Naive thymus-derived CD8-positive, alpha-beta T cell (primary cell): ENCODE measurements at regions not wholly inside any gene's neighbourhood (a gene's known extent, or its start where the extent isn't known, plus 50 kb on each side); places are given as distances from the start of the nearest gene placed in this dataset.

Experiments used
- ATAC-seq, 2 donors: fragments of 150-1000 bp; cut with Tn5 transposase in 1 of 2; sonication (Bioruptor Pico), chemical (Tn5 transposase) in 1 of 2; 1 replicate in 1 of 2; 2 replicates in 1 of 2; pipeline ENCODE4 v1.10.0; 2021; ENCODE audit warnings: mild to moderate bottlenecking in 2 of 2, moderate library complexity in 2 of 2
- POLR2A ChIA-PET: fragments of 350-600 bp; sonication (Branson Sonifier 250); formaldehyde crosslinking; loops from one replicate; lab custom pipeline; 2021; ENCODE audit warnings: antibody characterized with exemption; lab: Charles Lee
- DNase-seq, 10 donors: peaks; one replicate each; pipeline versions ENCODE4 v3.0.0 to v3.0.0-alpha.2; 2020 to 2022
- H3K27ac Mint-ChIP-seq, 10 donors: one replicate each; pipeline ENCODE4 v1.8.0; 2020 to 2022; ENCODE audit warnings: mild to moderate bottlenecking in 10 of 10, mixed read lengths in 10 of 10, moderate library complexity in 4 of 10, inconsistent platforms in 1 of 10
- H3K27me3 Mint-ChIP-seq, 5 donors: one replicate each; pipeline ENCODE4 v1.8.0; 2021 to 2022; ENCODE audit warnings: mixed read lengths in 5 of 5
- H3K36me3 Mint-ChIP-seq, 3 donors: one replicate each; pipeline ENCODE4 v1.8.0; 2020 to 2022; ENCODE audit warnings: mixed read lengths in 3 of 3, mild to moderate bottlenecking in 2 of 3, inconsistent platforms in 1 of 3
- H3K4me1 Mint-ChIP-seq, 4 donors: one replicate each; pipeline ENCODE4 v1.8.0; 2021 to 2022; ENCODE audit warnings: mixed read lengths in 4 of 4
- H3K4me3 Mint-ChIP-seq, 10 donors: one replicate each; pipeline ENCODE4 v1.8.0; 2020 to 2022; ENCODE audit warnings: mild to moderate bottlenecking in 10 of 10, mixed read lengths in 10 of 10, moderate library complexity in 6 of 10, inconsistent platforms in 1 of 10
- H3K9me3 Mint-ChIP-seq, 9 donors: one replicate each; pipeline ENCODE4 v1.8.0; 2020 to 2022; ENCODE audit warnings: mixed read lengths in 9 of 9, mild to moderate bottlenecking in 3 of 9, inconsistent platforms in 1 of 9, moderate library complexity in 1 of 9

GRCh38 chr12:126668961-126669360, 1598.0 kb upstream of the TMEM132C start:
- DNase-seq, result no peak
- POLR2A ChIA-PET, result no interaction called here
- H3K27me3 Mint-ChIP-seq, result no peaks in the 10 kb centered on the region

GRCh38 chr12:126676434-126676833, 1590.5 kb upstream of the TMEM132C start:
- POLR2A ChIA-PET, result no interaction called here
- Mint-ChIP-seq H3K36me3 (no peaks in the 10 kb centered on the region), H3K4me1 (no peaks in the 10 kb centered on the region), H3K9me3 (peaks cover 0 to 10% (median 2%) of the 10 kb centered on the region in 9 donors), H3K27ac (no peak overlapping the region), H3K4me3 (no peak overlapping the region), H3K27me3 (peaks cover 0 to 8% (median 1%) of the 10 kb centered on the region in 5 donors)
- ATAC-seq (no peak), DNase-seq (no peak)

More at GRCh38 chr12:126668961-126669360, 1598.0 kb upstream of the TMEM132C start:
- ATAC-seq, result no peak
- H3K9me3 Mint-ChIP-seq, result peaks cover 0 to 15% (median 0%) of the 10 kb centered on the region in 9 donors
- H3K4me1 Mint-ChIP-seq, result no peaks in the 10 kb centered on the region
- no peak overlapping the region for H3K27ac Mint-ChIP-seq
- no peaks in the 10 kb centered on the region for H3K36me3 Mint-ChIP-seq
- no peak overlapping the region for H3K4me3 Mint-ChIP-seq

- ATAC-seq (no peak), DNase-seq (no peak)
- Mint-ChIP-seq H3K4me1 (no peaks in the 10 kb centered on the region), H3K4me3 (no peak overlapping the region), H3K27me3 (peaks cover 0 to 5% (median 2%) of the 10 kb centered on the region in 5 donors), H3K36me3 (no peaks in the 10 kb centered on the region), H3K9me3 (peaks cover 0 to 12% (median 8%) of the 10 kb centered on the region in 9 donors), H3K27ac (no peak overlapping the region)
- POLR2A ChIA-PET, result no interaction called here
Measured at GRCh38 chr12:126681676-126682075, 1585.3 kb upstream of the TMEM132C start.

GRCh38 chr12:126684703-126685102, 1582.3 kb upstream of the TMEM132C start:
- no peak for ATAC-seq
- Mint-ChIP-seq H3K27me3 (peaks cover 0 to 5% (median 0%) of the 10 kb centered on the region in 5 donors), H3K27ac (no peak overlapping the region), H3K9me3 (peaks cover 0 to 23% (median 5%) of the 10 kb centered on the region in 9 donors), H3K4me1 (no peaks in the 10 kb centered on the region), H3K36me3 (no peaks in the 10 kb centered on the region), H3K4me3 (no peak overlapping the region)
- POLR2A ChIA-PET, result no interaction called here
- DNase-seq, result no peak

- POLR2A ChIA-PET, result no interaction called here
- H3K36me3 Mint-ChIP-seq, result no peaks in the 10 kb centered on the region
- no peak for ATAC-seq
- peaks cover 0 to 5% (median 0%) of the 10 kb centered on the region in 5 donors for H3K27me3 Mint-ChIP-seq
- H3K4me3 Mint-ChIP-seq, result no peak overlapping the region
- DNase-seq, result no peak
- H3K27ac Mint-ChIP-seq, result no peak overlapping the region
- H3K4me1 Mint-ChIP-seq, result no peaks in the 10 kb centered on the region
- peaks cover 0 to 22% (median 5%) of the 10 kb centered on the region in 9 donors for H3K9me3 Mint-ChIP-seq
Measured at GRCh38 chr12:126685636-126686035, 1581.3 kb upstream of the TMEM132C start.

GRCh38 chr12:126688556-126688955, 1578.4 kb upstream of the TMEM132C start:
- ATAC-seq, result no peak
- Mint-ChIP-seq H3K4me1 (no peaks in the 10 kb centered on the region), H3K36me3 (no peaks in the 10 kb centered on the region), H3K9me3 (peaks cover 0 to 17% (median 8%) of the 10 kb centered on the region in 9 donors), H3K27me3 (peaks cover 0 to 5% (median 0%) of the 10 kb centered on the region in 5 donors), H3K27ac (no peak overlapping the region), H3K4me3 (no peak overlapping the region)
- DNase-seq, result no peak
- POLR2A ChIA-PET, result no interaction called here

- no peaks in the 10 kb centered on the region for H3K4me1 Mint-ChIP-seq
- H3K36me3 Mint-ChIP-seq, result no peaks in the 10 kb centered on the region
- H3K4me3 Mint-ChIP-seq, result no peak overlapping the region
- peaks cover 0 to 11% (median 0%) of the 10 kb centered on the region in 9 donors for H3K9me3 Mint-ChIP-seq
- POLR2A ChIA-PET, result no interaction called here
- H3K27me3 Mint-ChIP-seq, result peaks cover 0 to 5% (median 0%) of the 10 kb centered on the region in 5 donors
- no peak for ATAC-seq
- no peak overlapping the region for H3K27ac Mint-ChIP-seq
- no peak for DNase-seq
Measured at GRCh38 chr12:126700096-126700495, 1566.9 kb upstream of the TMEM132C start.

- Mint-ChIP-seq H3K27ac (no peak overlapping the region), H3K36me3 (no peaks in the 10 kb centered on the region), H3K9me3 (peaks cover 0 to 11% (median 0%) of the 10 kb centered on the region in 9 donors), H3K4me1 (no peaks in the 10 kb centered on the region), H3K27me3 (peaks cover 0 to 5% (median 0%) of the 10 kb centered on the region in 5 donors), H3K4me3 (no peak overlapping the region)
- ATAC-seq (no peak), DNase-seq (no peak)
- POLR2A ChIA-PET, result no interaction called here
Measured at GRCh38 chr12:126704609-126705008, 1562.4 kb upstream of the TMEM132C start.

- DNase-seq (no peak), ATAC-seq (no peak)
- Mint-ChIP-seq H3K4me1 (no peaks in the 10 kb centered on the region), H3K9me3 (peaks cover 0 to 5% (median 0%) of the 10 kb centered on the region in 9 donors), H3K4me3 (no peak overlapping the region), H3K27me3 (peaks cover 0 to 1% (median 0%) of the 10 kb centered on the region in 5 donors), H3K27ac (no peak overlapping the region), H3K36me3 (no peaks in the 10 kb centered on the region)
- POLR2A ChIA-PET, result no interaction called here
Measured at GRCh38 chr12:126706300-126706699, 1560.7 kb upstream of the TMEM132C start.

GRCh38 chr12:126708492-126708896, 1558.5 kb upstream of the TMEM132C start:
- Mint-ChIP-seq H3K4me1 (no peaks in the 10 kb centered on the region), H3K4me3 (no peak overlapping the region), H3K36me3 (no peaks in the 10 kb centered on the region), H3K27me3 (no peaks in the 10 kb centered on the region), H3K27ac (no peak overlapping the region), H3K9me3 (no peaks in the 10 kb centered on the region)
- DNase-seq (no peak), ATAC-seq (no peak)
- POLR2A ChIA-PET, result no interaction called here

GRCh38 chr12:126718365-126718764, 1548.6 kb upstream of the TMEM132C start:
- Mint-ChIP-seq H3K4me3 (no peak overlapping the region), H3K9me3 (peaks cover 0 to 20% (median 13%) of the 10 kb centered on the region in 9 donors), H3K36me3 (no peaks in the 10 kb centered on the region), H3K4me1 (peaks cover 0 to 1% (median 0%) of the 10 kb centered on the region in 4 donors), H3K27me3 (peaks cover 0 to 7% (median 2%) of the 10 kb centered on the region in 5 donors), H3K27ac (no peak overlapping the region)
- POLR2A ChIA-PET, result no interaction called here
- DNase-seq (no peak), ATAC-seq (no peak)

GRCh38 chr12:126719912-126720705, 1546.9 kb upstream of the TMEM132C start:
- DNase-seq, result no peak
- ATAC-seq, result no peak
- Mint-ChIP-seq H3K27me3 (peaks cover 5 to 18% (median 12%) of the 10 kb centered on the region in 5 donors), H3K36me3 (peaks cover 0 to 5% (median 0%) of the 10 kb centered on the region in 3 donors), H3K27ac (no peak overlapping the region), H3K9me3 (peaks cover 0 to 27% (median 12%) of the 10 kb centered on the region in 9 donors), H3K4me3 (no peak overlapping the region), H3K4me1 (peaks cover 0 to 1% (median 0%) of the 10 kb centered on the region in 4 donors)
- POLR2A ChIA-PET, result no interaction called here

GRCh38 chr12:126726481-126727217, 1540.3 kb upstream of the TMEM132C start:
- POLR2A ChIA-PET, result no interaction called here
- H3K4me1 Mint-ChIP-seq, result peaks cover 0 to 1% (median 0%) of the 10 kb centered on the region in 4 donors
- no peak for DNase-seq
- ATAC-seq, result no peak
- H3K4me3 Mint-ChIP-seq, result no peak overlapping the region
- peaks cover 16 to 48% (median 32%) of the 10 kb centered on the region in 5 donors for H3K27me3 Mint-ChIP-seq
- H3K36me3 Mint-ChIP-seq, result peaks cover 0 to 5% (median 0%) of the 10 kb centered on the region in 3 donors
- peaks cover 0 to 17% (median 6%) of the 10 kb centered on the region in 9 donors for H3K9me3 Mint-ChIP-seq
- H3K27ac Mint-ChIP-seq, result no peak overlapping the region
